Panc1 (cell line): ENCODE measurements at regions not wholly inside any gene's neighbourhood (a gene's known extent, or its start where the extent isn't known, plus 50 kb on each side); places are given as distances from the start of the nearest gene placed in this dataset.

Experiments
- ATAC-seq: fragments of 200-7000 bp; cut with Tn5 transposase; 2 replicates; pipeline ENCODE4 v1.9.1; 2020; ENCODE audit warnings: mild to moderate bottlenecking, moderate library complexity
- BruUV-seq: library from RNA; stranded (reverse); fragments of 400-500 nt; replicated peaks from 2 replicates; lab custom pipeline; 2021; lab: Mats Ljungman, UMichigan
- CTCF ChIA-PET: fragments of 300-600 bp; sonication (Branson Sonifier 250); formaldehyde crosslinking; loops from one replicate; lab custom pipeline; 2022; ENCODE audit warnings: antibody characterized with exemption; lab: Charles Lee
- POLR2A ChIA-PET: fragments of 300-600 bp; sonication (Branson Sonifier 250); formaldehyde crosslinking; loops from one replicate; lab custom pipeline; 2022; ENCODE audit warnings: antibody characterized with exemption; lab: Charles Lee
- DNase-seq: peaks from one replicate; pipeline ENCODE4 v3.0.0-alpha.2; 2010; ENCODE audit warnings: low read depth, low spot score
- H3K27ac ChIP-seq: 2 replicates; pipeline ENCODE4 v1.5.1; 2011; ENCODE audit warnings: mild to moderate bottlenecking, low read length, inconsistent platforms
- H3K27me3 ChIP-seq: fragments of 200-500 bp; sonication (Bioruptor generic); 2 replicates; pipeline ENCODE4 v1.6.0; 2014; ENCODE audit warnings: low read length, inconsistent platforms; ENCODE audit not compliant: control insufficient read depth, insufficient read depth
- H3K36me3 ChIP-seq: fragments of 200-500 bp; sonication (Bioruptor generic); 2 replicates; pipeline ENCODE4 v1.5.1; 2014; ENCODE audit warnings: inconsistent platforms, mild to moderate bottlenecking, low read length, moderate library complexity; ENCODE audit not compliant: control insufficient read depth, insufficient read depth
- H3K4me1 ChIP-seq: 2 replicates; pipeline ENCODE4 v1.5.1; 2011; ENCODE audit warnings: inconsistent platforms, mild to moderate bottlenecking, low read length, moderate library complexity; ENCODE audit not compliant: control insufficient read depth, insufficient read depth
- H3K4me3 ChIP-seq, 2 experiments: 2 replicates each; pipeline ENCODE4 v1.5.1; 2011 to 2012; ENCODE audit warnings: low read depth in 2 of 2, low read length in 2 of 2, mild to moderate bottlenecking in 2 of 2, inconsistent platforms in 1 of 2, moderate library complexity in 1 of 2
- H3K9me3 ChIP-seq: fragments of 200-500 bp; sonication (Bioruptor generic); 2 replicates; pipeline ENCODE4 v1.5.1; 2014; ENCODE audit warnings: low read depth, mild to moderate bottlenecking, inconsistent platforms, low read length, moderate library complexity; ENCODE audit not compliant: control insufficient read depth, insufficient read depth
- CTCF ChIP-seq: fragments of 450-650 bp; IDR thresholded peaks from 2 replicates; pipeline ENCODE4 v1.5.1; 2017; ENCODE audit warnings: mild to moderate bottlenecking
- POLR2AphosphoS5 ChIP-seq: IDR thresholded peaks from 2 replicates; pipeline ENCODE4 v1.6.1; 2012; ENCODE audit warnings: mild to moderate bottlenecking, low read depth, low read length, moderate library complexity
- SIN3A ChIP-seq: IDR thresholded peaks from 2 replicates; pipeline ENCODE4 v1.6.1; 2012; ENCODE audit warnings: low read depth, mild to moderate bottlenecking, low read length, moderate library complexity, borderline replicate concordance; ENCODE audit not compliant: insufficient read depth
- TCF7L2 ChIP-seq: IDR thresholded peaks from 2 replicates; pipeline ENCODE4 v1.6.1; 2011; ENCODE audit warnings: mild to moderate bottlenecking, low read depth, low read length, inconsistent platforms
- in situ Hi-C: cut with HindIII; loops from 2 replicates; pipeline ENCODE4 v1.10.0; 2016; ENCODE audit warnings: low sequenced_read_pairs, low pct_unique_long_range_greater_than_20kb
- intact Hi-C: fragments of 100-400 bp; cut with micrococcal nuclease; formaldehyde crosslinking; loops from one replicate; pipeline ENCODE4 v1.10.0; 2022; ENCODE audit not compliant: unreplicated experiment
- TF ChIP-seq, protein P1 (sequence below), 2 experiments: IDR thresholded peaks; 2 replicates each; pipeline ENCODE4 v1.6.1; 2011 to 2012; ENCODE audit warnings: low read depth in 2 of 2, control low read depth in 1 of 2, low read length in 1 of 2, mild to moderate bottlenecking in 1 of 2, moderate library complexity in 1 of 2; ENCODE audit not compliant: insufficient read depth in 1 of 2

DNA sequence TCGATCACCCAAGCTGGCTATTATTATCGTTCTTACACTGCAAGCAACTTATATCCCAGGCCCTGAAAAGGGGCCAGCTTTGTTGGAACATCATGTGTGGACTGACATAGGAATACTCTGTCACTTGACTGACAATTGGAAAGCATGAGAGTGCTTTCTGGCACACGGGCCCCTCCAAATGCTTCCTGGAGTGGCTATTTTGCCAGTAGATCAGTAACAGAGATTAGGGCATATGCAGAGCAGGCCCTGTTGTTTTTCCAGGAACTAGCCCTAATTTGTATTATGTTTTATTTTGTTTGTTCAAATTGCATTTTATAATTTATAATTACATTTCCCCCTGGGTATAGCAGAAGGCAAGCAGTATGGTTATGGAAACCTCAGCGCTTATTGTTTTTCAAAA, 170.1 kb upstream of the FRMD6 start:
- Histone ChIP-seq H3K36me3 (no peaks in the 10 kb centered on the region), H3K4me1 (no peaks in the 10 kb centered on the region), H3K9me3 (no peaks in the 10 kb centered on the region), H3K4me3 (no peak overlapping the region), H3K27me3 (no peaks in the 10 kb centered on the region), H3K27ac (no peak overlapping the region)
- CTCF ChIA-PET: no interaction called here
- POLR2A ChIA-PET: no interaction called here
- TF ChIP-seq, protein P1, sequence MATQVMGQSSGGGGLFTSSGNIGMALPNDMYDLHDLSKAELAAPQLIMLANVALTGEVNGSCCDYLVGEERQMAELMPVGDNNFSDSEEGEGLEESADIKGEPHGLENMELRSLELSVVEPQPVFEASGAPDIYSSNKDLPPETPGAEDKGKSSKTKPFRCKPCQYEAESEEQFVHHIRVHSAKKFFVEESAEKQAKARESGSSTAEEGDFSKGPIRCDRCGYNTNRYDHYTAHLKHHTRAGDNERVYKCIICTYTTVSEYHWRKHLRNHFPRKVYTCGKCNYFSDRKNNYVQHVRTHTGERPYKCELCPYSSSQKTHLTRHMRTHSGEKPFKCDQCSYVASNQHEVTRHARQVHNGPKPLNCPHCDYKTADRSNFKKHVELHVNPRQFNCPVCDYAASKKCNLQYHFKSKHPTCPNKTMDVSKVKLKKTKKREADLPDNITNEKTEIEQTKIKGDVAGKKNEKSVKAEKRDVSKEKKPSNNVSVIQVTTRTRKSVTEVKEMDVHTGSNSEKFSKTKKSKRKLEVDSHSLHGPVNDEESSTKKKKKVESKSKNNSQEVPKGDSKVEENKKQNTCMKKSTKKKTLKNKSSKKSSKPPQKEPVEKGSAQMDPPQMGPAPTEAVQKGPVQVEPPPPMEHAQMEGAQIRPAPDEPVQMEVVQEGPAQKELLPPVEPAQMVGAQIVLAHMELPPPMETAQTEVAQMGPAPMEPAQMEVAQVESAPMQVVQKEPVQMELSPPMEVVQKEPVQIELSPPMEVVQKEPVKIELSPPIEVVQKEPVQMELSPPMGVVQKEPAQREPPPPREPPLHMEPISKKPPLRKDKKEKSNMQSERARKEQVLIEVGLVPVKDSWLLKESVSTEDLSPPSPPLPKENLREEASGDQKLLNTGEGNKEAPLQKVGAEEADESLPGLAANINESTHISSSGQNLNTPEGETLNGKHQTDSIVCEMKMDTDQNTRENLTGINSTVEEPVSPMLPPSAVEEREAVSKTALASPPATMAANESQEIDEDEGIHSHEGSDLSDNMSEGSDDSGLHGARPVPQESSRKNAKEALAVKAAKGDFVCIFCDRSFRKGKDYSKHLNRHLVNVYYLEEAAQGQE (IDR thresholded peaks at IDR 0.05; ENCODE audit: insufficient read depth in 1 of 2, low read depth in 2 of 2, low read length in 1 of 2): no peak
- no peak for DNase-seq
- no TSS peak for BruUV-seq
- in situ Hi-C loops (no loop called here), intact Hi-C loops (no loop called here)
- no peak for ATAC-seq

DNA sequence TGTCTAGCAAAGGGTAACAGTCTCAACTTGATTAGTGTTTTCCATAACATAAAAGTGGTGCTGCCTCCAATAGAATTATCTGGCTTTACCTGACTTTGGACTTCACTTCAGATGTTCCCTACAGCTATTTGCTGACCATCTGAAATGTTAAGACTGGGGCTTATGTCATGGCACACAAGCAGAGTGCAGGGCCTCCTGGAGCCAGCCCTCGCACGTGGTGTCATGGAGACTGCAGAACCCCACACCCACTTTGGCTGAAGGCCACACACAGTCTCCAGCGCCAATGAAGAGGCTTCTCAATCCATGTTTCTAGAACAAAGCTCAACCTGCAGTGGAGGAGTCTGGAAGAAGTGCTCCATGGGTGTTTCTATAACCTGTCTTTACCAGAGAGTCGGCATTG, 169.6 kb upstream of the FRMD6 start:
- Histone ChIP-seq H3K36me3 (no peaks in the 10 kb centered on the region), H3K9me3 (no peaks in the 10 kb centered on the region), H3K4me1 (no peaks in the 10 kb centered on the region), H3K27ac (no peak overlapping the region), H3K4me3 (no peak overlapping the region), H3K27me3 (no peaks in the 10 kb centered on the region)
- ChIA-PET POLR2A (no interaction called here), CTCF (no interaction called here)
- no peak for TF ChIP-seq TCF7L2
- no peak for TF ChIP-seq POLR2AphosphoS5
- no peak for TF ChIP-seq CTCF
- TF ChIP-seq, protein P1 (IDR thresholded peaks at IDR 0.05; ENCODE audit: insufficient read depth in 1 of 2, low read depth in 2 of 2, low read length in 1 of 2): no peak
- no peak for ATAC-seq
- in situ Hi-C loops (no loop called here), intact Hi-C loops (no loop called here)
- DNase-seq: no peak
- BruUV-seq: no TSS peak

- no peaks in the 10 kb centered on the region for H3K36me3 ChIP-seq
- CTCF ChIA-PET: no interaction called here
- no peaks in the 10 kb centered on the region for H3K4me1 ChIP-seq
- DNase-seq (no peak), ATAC-seq (no peak)
- POLR2A ChIA-PET: no interaction called here
- H3K27ac ChIP-seq: no peak overlapping the region
- BruUV-seq: no TSS peak
- no peaks in the 10 kb centered on the region for H3K9me3 ChIP-seq
- intact Hi-C loops: no loop called here
- no peaks in the 10 kb centered on the region for H3K27me3 ChIP-seq
- in situ Hi-C loops: no loop called here
- no peak overlapping the region for H3K4me3 ChIP-seq
- no peak for TF ChIP-seq CTCF
- TF ChIP-seq SIN3A: no peak
- TF ChIP-seq TCF7L2: no peak
- TF ChIP-seq, protein P1 (IDR thresholded peaks at IDR 0.05; ENCODE audit: insufficient read depth in 1 of 2, low read depth in 2 of 2, low read length in 1 of 2): no peak
- no peak for TF ChIP-seq POLR2AphosphoS5
Observed at GRCh38 chr14:51484485-51484884, 167.2 kb upstream of the FRMD6 start.
